Right ventricle myocardium inferior (tissue), 1 donor: ENCODE measurements at regions not wholly inside any gene's neighbourhood (a gene's known extent, or its start where the extent isn't known, plus 50 kb on each side); places are given as distances from the start of the nearest gene placed in this dataset.

Source experiments
- ATAC-seq: fragments of 200-7000 bp; cut with Tn5 transposase; one replicate; pipeline ENCODE4 v1.9.1; 2020; ENCODE audit warnings: mild to moderate bottlenecking, moderate library complexity
- DNase-seq: peaks from one replicate; pipeline ENCODE4 v3.0.0; 2021; ENCODE audit errors: missing footprints
- intact Hi-C: fragments of 100-400 bp; cut with DNase I; formaldehyde crosslinking; loops from one replicate; pipeline ENCODE4 v1.11.0; 2022
- donor health status: DM: no; HTN: yes; CAD: no; lungs with severe emphysema.

GRCh38 chr14:104328607-104329006 lies 190.2 kb downstream of the KIF26A start:
- intact Hi-C loops, result no loop called here
- no peak for ATAC-seq
- no peak for DNase-seq

GRCh38 chr14:104329793-104330192 lies 191.4 kb downstream of the KIF26A start:
- ATAC-seq (no peak), DNase-seq (no peak)
- intact Hi-C loops, result no loop called here

GRCh38 chr14:104331871-104332605 lies 193.7 kb downstream of the KIF26A start:
- intact Hi-C loops, result no loop called here
- DNase-seq (no peak), ATAC-seq (no peak)

GRCh38 chr14:104332634-104333270 lies 194.4 kb downstream of the KIF26A start:
- no peak for ATAC-seq
- intact Hi-C loops, result no loop called here
- DNase-seq, result no peak

GRCh38 chr14:104333646-104334423 lies 195.4 kb downstream of the KIF26A start:
- intact Hi-C loops, result no loop called here
- peak; percentile 61 for DNase-seq

GRCh38 chr14:104334424-104335161 lies 196.2 kb downstream of the KIF26A start:
- ATAC-seq, result no peak
- intact Hi-C loops, result no loop called here

More at GRCh38 chr14:104333646-104334423, 195.4 kb downstream of the KIF26A start:
- no peak for ATAC-seq

GRCh38 chr14:104335176-104335575 lies 196.8 kb downstream of the KIF26A start:
- intact Hi-C loops, result no loop called here
- ATAC-seq (no peak), DNase-seq (no peak)

More at GRCh38 chr14:104334424-104335161, 196.2 kb downstream of the KIF26A start:
- DNase-seq, result no peak

- intact Hi-C loops, result no loop called here
- ATAC-seq, result no peak
- no peak for DNase-seq
These were observed 197.2 kb downstream of the KIF26A start for GRCh38 chr14:104335611-104336010.

GRCh38 chr14:104337351-104337750 lies 199.0 kb downstream of the KIF26A start:
- intact Hi-C loops, result no loop called here
- ATAC-seq (no peak), DNase-seq (no peak)

- no peak for ATAC-seq
These were observed 201.0 kb downstream of the KIF26A start for GRCh38 chr14:104339361-104339760.

GRCh38 chr14:104339829-104340228 lies 201.4 kb downstream of the KIF26A start:
- intact Hi-C loops, result loop anchor here (5.0 kb wide), 1 partner anchor 203 kb away; the partner anchor contains the start of gene KIF26A
- ATAC-seq (no peak), DNase-seq (no peak)

More at GRCh38 chr14:104339361-104339760, 201.0 kb downstream of the KIF26A start:
- DNase-seq, result no peak
- intact Hi-C loops, result no loop called here

GRCh38 chr14:104341532-104342434 lies 203.4 kb downstream of the KIF26A start:
- no peak for DNase-seq
- peak; percentile 42 for ATAC-seq
- intact Hi-C loops, result loop anchor here (5.0 kb wide), 1 partner anchor 204 kb away; the partner anchor contains the start of gene KIF26A

GRCh38 chr14:104342435-104343293 lies 204.3 kb downstream of the KIF26A start:
- DNase-seq (no peak), ATAC-seq (no peak)
- intact Hi-C loops, result loop anchor here (5.0 kb wide), 1 partner anchor 205 kb away; the partner anchor contains the start of gene KIF26A

- intact Hi-C loops, result loop anchor here (5.0 kb wide), 1 partner anchor 206 kb away; the partner anchor contains the start of gene KIF26A
These were observed 204.9 kb downstream of the KIF26A start for GRCh38 chr14:104343294-104343625.

GRCh38 chr14:104343690-104344640 lies 205.6 kb downstream of the KIF26A start:
- ATAC-seq (no peak), DNase-seq (peak; percentile 66)
- intact Hi-C loops, result loop anchor here (5.0 kb wide), 1 partner anchor 207 kb away; the partner anchor contains the start of gene KIF26A

More at GRCh38 chr14:104343294-104343625, 204.9 kb downstream of the KIF26A start:
- DNase-seq, result no peak
- no peak for ATAC-seq
